Right renal cortex interstitium (tissue), 3 donors: ENCODE measurements at regions not wholly inside any gene's neighbourhood (a gene's known extent, or its start where the extent isn't known, plus 50 kb on each side); places are given as distances from the start of the nearest gene placed in this dataset.

Source experiments
- DNase-seq, 3 donors: peaks; one replicate each; pipeline ENCODE4 v3.0.0-alpha.2; 2013; ENCODE audit warnings: low read depth in 3 of 3, low spot score in 2 of 3

GRCh38 chr2:81734981-81735380 is 1430.4 kb upstream of the LRRTM1 start:
- DNase-seq, result no peak

GRCh38 chr2:81714817-81715216 is 1410.3 kb upstream of the LRRTM1 start:
- no peak for DNase-seq

- DNase-seq, result no peak
Measured at GRCh38 chr2:81706856-81707255, 1402.3 kb upstream of the LRRTM1 start.

GRCh38 chr2:81703831-81704230 is 1399.3 kb upstream of the LRRTM1 start:
- no peak for DNase-seq

- no peak for DNase-seq
Measured at GRCh38 chr2:81692566-81692965, 1388.0 kb upstream of the LRRTM1 start.

- DNase-seq, result no peak
Measured at GRCh38 chr2:81675641-81676040, 1371.1 kb upstream of the LRRTM1 start.

- no peak for DNase-seq
Measured at GRCh38 chr2:81672923-81673322, 1368.4 kb upstream of the LRRTM1 start.

- DNase-seq, result no peak
Measured at GRCh38 chr2:81672516-81672915, 1368.0 kb upstream of the LRRTM1 start.

GRCh38 chr2:81670885-81671284 is 1366.3 kb upstream of the LRRTM1 start:
- DNase-seq, result no peak

GRCh38 chr2:81661081-81661480 is 1356.5 kb upstream of the LRRTM1 start:
- DNase-seq, result no peak

- no peak for DNase-seq
Measured at GRCh38 chr2:81658227-81658626, 1353.7 kb upstream of the LRRTM1 start.

- no peak for DNase-seq
Measured at GRCh38 chr2:81650048-81650971, 1345.8 kb upstream of the LRRTM1 start.

- no peak for DNase-seq
Measured at GRCh38 chr2:81648806-81649205, 1344.3 kb upstream of the LRRTM1 start.

- no peak for DNase-seq
Measured at GRCh38 chr2:81648370-81648769, 1343.8 kb upstream of the LRRTM1 start.

- no peak for DNase-seq
Measured at GRCh38 chr2:81647715-81648230, 1343.2 kb upstream of the LRRTM1 start.

GRCh38 chr2:81645745-81646301 is 1341.3 kb upstream of the LRRTM1 start:
- DNase-seq, result peak in 1 of 3 donors; percentile 0

GRCh38 chr2:81644189-81644588 is 1339.6 kb upstream of the LRRTM1 start:
- DNase-seq, result no peak

GRCh38 chr2:81624825-81625224 is 1320.3 kb upstream of the LRRTM1 start:
- no peak for DNase-seq

- no peak for DNase-seq
Measured at GRCh38 chr2:81600088-81600487, 1295.5 kb upstream of the LRRTM1 start.

GRCh38 chr2:81598453-81598852 is 1293.9 kb upstream of the LRRTM1 start:
- DNase-seq, result no peak

GRCh38 chr2:81589406-81589805 is 1284.9 kb upstream of the LRRTM1 start:
- DNase-seq, result peak in 1 of 3 donors; percentile 2
